ENCODE measurements at regions not wholly inside any gene's neighbourhood (a gene's known extent, or its start where the extent isn't known, plus 50 kb on each side); places are given as distances from the start of the nearest gene placed in this dataset.
"Not testable (repeated sequence)": the region's sequence is repeated elsewhere in the genome, so short reads cannot be mapped to it uniquely, and the experiment has no call there.

GRCh38 chr11:82056450-82056849 is 677.2 kb downstream of the FAM181B start:
- no peak for DNase-seq (ENCODE audit: low read depth in 2 of 2)

- DNase-seq (ENCODE audit: low read depth in 2 of 2) = no peak
Observed at GRCh38 chr11:82049199-82049598, 684.5 kb downstream of the FAM181B start.

- DNase-seq (ENCODE audit: low read depth in 2 of 2) = no peak
Observed at GRCh38 chr11:82047200-82047599, 686.5 kb downstream of the FAM181B start.

GRCh38 chr11:82046778-82047177 is 686.9 kb downstream of the FAM181B start:
- no peak for DNase-seq (ENCODE audit: low read depth in 2 of 2)

GRCh38 chr11:82045748-82046457 is 687.8 kb downstream of the FAM181B start:
- no peak for DNase-seq (ENCODE audit: low read depth in 2 of 2)

- DNase-seq (ENCODE audit: low read depth in 2 of 2) = no peak
Observed at GRCh38 chr11:82043316-82043715, 690.3 kb downstream of the FAM181B start.

GRCh38 chr11:82041764-82042163 is 691.9 kb downstream of the FAM181B start:
- DNase-seq (ENCODE audit: low read depth in 2 of 2) = no peak

- DNase-seq (ENCODE audit: low read depth in 2 of 2) = no peak
Observed at GRCh38 chr11:82038154-82038553, 695.5 kb downstream of the FAM181B start.

- no peak for DNase-seq (ENCODE audit: low read depth in 2 of 2)
Observed at GRCh38 chr11:82034527-82034926, 699.1 kb downstream of the FAM181B start.

GRCh38 chr11:82027335-82027734 is 706.3 kb downstream of the FAM181B start:
- DNase-seq (ENCODE audit: low read depth in 2 of 2) = not testable (repeated sequence)

- DNase-seq (ENCODE audit: low read depth in 2 of 2) = no peak
Observed at GRCh38 chr11:82024760-82025159, 708.9 kb downstream of the FAM181B start.

- no peak for DNase-seq (ENCODE audit: low read depth in 2 of 2)
Observed at GRCh38 chr11:82012276-82012675, 721.4 kb downstream of the FAM181B start.

- DNase-seq (ENCODE audit: low read depth in 2 of 2) = no peak
Observed at GRCh38 chr11:82009133-82009532, 724.5 kb downstream of the FAM181B start.

GRCh38 chr11:82007521-82007920 is 726.1 kb downstream of the FAM181B start:
- DNase-seq (ENCODE audit: low read depth in 2 of 2) = no peak

GRCh38 chr11:82004537-82005213 is 729.0 kb downstream of the FAM181B start:
- no peak for DNase-seq (ENCODE audit: low read depth in 2 of 2)

- DNase-seq (ENCODE audit: low read depth in 2 of 2) = no peak
Observed at GRCh38 chr11:82003671-82004515, 729.8 kb downstream of the FAM181B start.

GRCh38 chr11:82003024-82003423 is 730.6 kb downstream of the FAM181B start:
- no peak for DNase-seq (ENCODE audit: low read depth in 2 of 2)

- DNase-seq (ENCODE audit: low read depth in 2 of 2) = no peak
Observed at GRCh38 chr11:81995889-81996288, 737.8 kb downstream of the FAM181B start.

- DNase-seq (ENCODE audit: low read depth in 2 of 2) = no peak
Observed at GRCh38 chr11:81993755-81994154, 739.9 kb downstream of the FAM181B start.

GRCh38 chr11:81990659-81991443 is 742.8 kb downstream of the FAM181B start:
- DNase-seq (ENCODE audit: low read depth in 2 of 2) = no peak

- DNase-seq (ENCODE audit: low read depth in 2 of 2) = no peak
Observed at GRCh38 chr11:81989093-81989492, 744.6 kb downstream of the FAM181B start.
